Smooth muscle cell (in vitro differentiated cells): ENCODE measurements at regions not wholly inside any gene's neighbourhood (a gene's known extent, or its start where the extent isn't known, plus 50 kb on each side); places are given as distances from the start of the nearest gene placed in this dataset.
A peak's percentile ranks its signal among the peaks of the same experiment; 100 is the strongest.

ENCODE experiments used
- DNase-seq: peaks from one replicate; lab custom pipeline; 2025; ENCODE audit not compliant: unreplicated experiment; lab: John Stamatoyannopoulos, UW
- H2AFZ ChIP-seq: fragments of 200-600 bp; sonication (generic); 2 replicates; pipeline ENCODE4 v1.6.0; 2016; ENCODE audit warnings: antibody characterized with exemption, low read depth, mild to moderate bottlenecking
- H3F3A ChIP-seq: fragments of 200-600 bp; sonication (generic); 2 replicates; pipeline ENCODE4 v1.6.0; 2017; ENCODE audit warnings: antibody characterized with exemption, low read depth
- H3K27ac ChIP-seq: fragments of 200-600 bp; sonication (generic); 2 replicates; pipeline ENCODE4 v1.5.1; 2016; ENCODE audit warnings: low read depth, mild to moderate bottlenecking
- H3K27me3 ChIP-seq: fragments of 200-600 bp; sonication (generic); 2 replicates; pipeline ENCODE4 v1.6.1; 2016; ENCODE audit warnings: low read depth, mild to moderate bottlenecking
- H3K36me3 ChIP-seq: fragments of 200-600 bp; sonication (generic); 2 replicates; pipeline ENCODE4 v1.5.1; 2016; ENCODE audit warnings: low read depth
- H3K4me1 ChIP-seq: fragments of 200-600 bp; sonication (generic); 2 replicates; pipeline ENCODE4 v1.5.1; 2016; ENCODE audit warnings: low read depth
- H3K4me2 ChIP-seq: fragments of 200-600 bp; sonication (generic); 2 replicates; pipeline ENCODE4 v1.6.0; 2016; ENCODE audit warnings: mild to moderate bottlenecking
- H3K4me3 ChIP-seq: fragments of 200-600 bp; sonication (generic); 2 replicates; pipeline ENCODE4 v1.5.1; 2016; ENCODE audit warnings: mild to moderate bottlenecking
- H3K79me2 ChIP-seq: fragments of 200-600 bp; sonication (generic); 2 replicates; pipeline ENCODE4 v1.6.0; 2016; ENCODE audit warnings: low read depth, mild to moderate bottlenecking
- H3K9ac ChIP-seq: fragments of 200-600 bp; sonication (generic); 2 replicates; pipeline ENCODE4 v1.6.0; 2016; ENCODE audit warnings: low read depth
- H3K9me3 ChIP-seq: fragments of 200-600 bp; sonication (generic); replicated peaks from 2 replicates; pipeline ENCODE4 v1.5.1; 2016; ENCODE audit warnings: low read depth
- H4K20me1 ChIP-seq: fragments of 200-600 bp; sonication (generic); 2 replicates; pipeline ENCODE4 v1.6.0; 2016; ENCODE audit warnings: low read depth
- WGBS: methylation state at CpG from one replicate; pipeline ENCODE4 v1.1.7; 2016; ENCODE audit warnings: low lambda C conversion rate; 5-methylcytosine and 5-hydroxymethylcytosine counted together
- TF ChIP-seq, protein P1 (sequence below): fragments of 200-600 bp; sonication (generic); IDR thresholded peaks from 2 replicates; pipeline ENCODE4 v1.5.1; 2017; ENCODE audit warnings: borderline replicate concordance, mild to moderate bottlenecking, antibody characterized with exemption; ENCODE audit not compliant: insufficient read depth, poor library complexity, severe bottlenecking

GRCh38 chr5:33343676-33344327, 97.0 kb upstream of the TARS1 start:
- Histone ChIP-seq H3K36me3 (no peaks in the 10 kb centered on the region), H3K4me3 (no peak overlapping the region), H3K79me2 (no peaks in the 10 kb centered on the region), H3K4me2 (peak overlapping the region; percentile 49), H3K9ac (no peak overlapping the region), H2AFZ (no peak overlapping the region), H3K9me3 (no peaks in the 10 kb centered on the region), H3K27me3 (no peaks in the 10 kb centered on the region), H3K27ac (peak overlapping the region; percentile 62), H3K4me1 (peaks cover 24% of the 10 kb centered on the region), H4K20me1 (no peaks in the 10 kb centered on the region), H3F3A (peaks cover 7% of the 10 kb centered on the region)
- 50% methylated on average over 3 of the region's 3 CpGs for WGBS
- no peak for DNase-seq
- TF ChIP-seq, protein P1, sequence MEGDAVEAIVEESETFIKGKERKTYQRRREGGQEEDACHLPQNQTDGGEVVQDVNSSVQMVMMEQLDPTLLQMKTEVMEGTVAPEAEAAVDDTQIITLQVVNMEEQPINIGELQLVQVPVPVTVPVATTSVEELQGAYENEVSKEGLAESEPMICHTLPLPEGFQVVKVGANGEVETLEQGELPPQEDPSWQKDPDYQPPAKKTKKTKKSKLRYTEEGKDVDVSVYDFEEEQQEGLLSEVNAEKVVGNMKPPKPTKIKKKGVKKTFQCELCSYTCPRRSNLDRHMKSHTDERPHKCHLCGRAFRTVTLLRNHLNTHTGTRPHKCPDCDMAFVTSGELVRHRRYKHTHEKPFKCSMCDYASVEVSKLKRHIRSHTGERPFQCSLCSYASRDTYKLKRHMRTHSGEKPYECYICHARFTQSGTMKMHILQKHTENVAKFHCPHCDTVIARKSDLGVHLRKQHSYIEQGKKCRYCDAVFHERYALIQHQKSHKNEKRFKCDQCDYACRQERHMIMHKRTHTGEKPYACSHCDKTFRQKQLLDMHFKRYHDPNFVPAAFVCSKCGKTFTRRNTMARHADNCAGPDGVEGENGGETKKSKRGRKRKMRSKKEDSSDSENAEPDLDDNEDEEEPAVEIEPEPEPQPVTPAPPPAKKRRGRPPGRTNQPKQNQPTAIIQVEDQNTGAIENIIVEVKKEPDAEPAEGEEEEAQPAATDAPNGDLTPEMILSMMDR = no peak

- no peak for DNase-seq
- Histone ChIP-seq H3K4me3 (no peak overlapping the region), H4K20me1 (no peaks in the 10 kb centered on the region), H3K4me1 (peaks cover 3% of the 10 kb centered on the region), H3K79me2 (no peaks in the 10 kb centered on the region), H2AFZ (no peak overlapping the region), H3K36me3 (no peaks in the 10 kb centered on the region), H3K4me2 (no peak overlapping the region), H3K27ac (no peak overlapping the region), H3F3A (peaks cover 7% of the 10 kb centered on the region), H3K27me3 (no peaks in the 10 kb centered on the region), H3K9me3 (no peaks in the 10 kb centered on the region), H3K9ac (no peak overlapping the region)
- TF ChIP-seq, protein P1 = no peak
- 97% methylated on average over 1 of the region's 1 CpG for WGBS
Observed at GRCh38 chr5:33346534-33346933, 94.2 kb upstream of the TARS1 start.

- Histone ChIP-seq H2AFZ (peak overlapping the region; percentile 1), H3K4me2 (peak overlapping the region; percentile 75), H3K4me3 (no peak overlapping the region), H3K9me3 (no peaks in the 10 kb centered on the region), H3K36me3 (no peaks in the 10 kb centered on the region), H3K4me1 (peaks cover 14% of the 10 kb centered on the region), H3K79me2 (no peaks in the 10 kb centered on the region), H3K27ac (no peak overlapping the region), H3K9ac (no peak overlapping the region), H4K20me1 (no peaks in the 10 kb centered on the region), H3F3A (peaks cover 4% of the 10 kb centered on the region), H3K27me3 (no peaks in the 10 kb centered on the region)
- 88% methylated on average over 1 of the region's 1 CpG for WGBS
- no peak for DNase-seq
- TF ChIP-seq, protein P1 = no peak
Observed at GRCh38 chr5:33361781-33362180, 79.0 kb upstream of the TARS1 start.

- H3K27ac ChIP-seq = peak overlapping the region; percentile 66
Observed at GRCh38 chr5:33362915-33363314, 77.8 kb upstream of the TARS1 start.

More at GRCh38 chr5:33362915-33363314, 77.8 kb upstream of the TARS1 start:
- Histone ChIP-seq H3K9ac (no peak overlapping the region), H3K36me3 (no peaks in the 10 kb centered on the region), H3K4me2 (peak overlapping the region; percentile 75), H3K79me2 (no peaks in the 10 kb centered on the region), H3K4me3 (no peak overlapping the region), H3K27me3 (no peaks in the 10 kb centered on the region), H4K20me1 (no peaks in the 10 kb centered on the region), H2AFZ (peak overlapping the region; percentile 17), H3K9me3 (no peaks in the 10 kb centered on the region), H3K4me1 (peaks cover 14% of the 10 kb centered on the region), H3F3A (peaks cover 4% of the 10 kb centered on the region)
- TF ChIP-seq, protein P1 = no peak
- 8% methylated on average over 4 of the region's 4 CpGs for WGBS
- no peak for DNase-seq
